ENCODE measurements at regions not wholly inside any gene's neighbourhood (a gene's known extent, or its start where the extent isn't known, plus 50 kb on each side); places are given as distances from the start of the nearest gene placed in this dataset.

DNA sequence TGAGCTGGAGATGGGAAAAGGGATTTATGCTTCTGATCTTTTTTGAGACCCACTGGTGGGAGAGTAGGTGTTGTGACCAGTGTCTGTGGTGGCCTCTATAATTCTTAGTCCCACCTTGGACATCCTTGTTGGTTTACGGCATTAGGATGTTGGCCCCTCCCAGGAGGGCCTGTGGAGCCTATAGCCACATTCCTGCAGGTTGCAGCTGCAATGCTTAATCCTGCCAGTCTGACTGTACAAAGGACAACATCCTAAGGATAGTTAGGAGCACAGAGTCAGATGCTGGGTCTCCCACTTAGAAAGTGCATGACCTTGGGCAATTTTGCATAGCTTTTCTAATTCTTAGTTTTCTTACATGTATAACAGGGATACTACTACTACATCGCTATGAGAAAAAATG is 150.9 kb upstream of the SLC38A2 start:
- Histone ChIP-seq H3K4me1 (replicated peaks in 1 of 4; ENCODE audit: control insufficient read depth in 3 of 4, insufficient read depth in 4 of 4, low read length in 3 of 4) (peaks cover 0 to 3% (median 0%) of the 10 kb centered on the region in 4 experiments; a peak in 1 of 7 replicates), H4K5ac (ENCODE audit: insufficient read length, low read depth, low read length) (no peak overlapping the region), H3K4ac (replicated peaks; ENCODE audit: insufficient read length, low read depth, low read length) (no peak overlapping the region), H3K27me3 (replicated peaks in 1 of 4; ENCODE audit: control insufficient read depth in 3 of 4, extremely low read depth in 1 of 4, insufficient read depth in 3 of 4, low read length in 3 of 4) (no peaks in the 10 kb centered on the region), H3K79me2 (ENCODE audit: control insufficient read depth in 1 of 2, insufficient read depth in 2 of 2, low read length in 2 of 2) (no peaks in the 10 kb centered on the region), H3K9ac (replicated peaks in 1 of 4; ENCODE audit: extremely low read depth in 1 of 4, low read depth in 3 of 4, low read length in 3 of 4) (no peak overlapping the region), H3K4me3 (ENCODE audit: extremely low read depth in 1 of 4, insufficient read depth in 2 of 4, low read depth in 3 of 4, low read length in 4 of 4) (no peak overlapping the region), H3K56ac (replicated peaks; ENCODE audit: insufficient read length, low read depth, low read length) (no peak overlapping the region), H2BK120ac (replicated peaks; ENCODE audit: low read depth, low read length) (no peak overlapping the region), H3K4me2 (ENCODE audit: insufficient read depth in 1 of 2, low read depth in 2 of 2, low read length in 2 of 2) (no peak overlapping the region), H3K14ac (ENCODE audit: insufficient read length) (no peak overlapping the region), H3K27ac (ENCODE audit: low read depth, low read length) (no peak overlapping the region), H2BK15ac (ENCODE audit: low read length) (no peak overlapping the region), H4K91ac (replicated peaks; ENCODE audit: insufficient read length, low read length) (no peak overlapping the region), H3K18ac (ENCODE audit: extremely low read depth, low read length) (no peak overlapping the region), H2BK5ac (ENCODE audit: low read depth, low read length) (no peak overlapping the region), H3K36me3 (ENCODE audit: control insufficient read depth in 2 of 4, insufficient read depth in 4 of 4, low read length in 3 of 4) (no peaks in the 10 kb centered on the region), H2AK5ac (ENCODE audit: low read depth, low read length) (no peak overlapping the region; the same call in 1 of the 2 replicates), H4K20me1 (replicated peaks in 1 of 2; ENCODE audit: control insufficient read depth in 1 of 2, insufficient read depth in 2 of 2, low read length in 2 of 2) (no peaks in the 10 kb centered on the region), H2BK20ac (ENCODE audit: low read length) (no peak overlapping the region), H3K9me3 (ENCODE audit: insufficient read depth in 2 of 2, low read depth in 1 of 2, low read length in 1 of 2) (0 out of 4 replicates have a peak, but pooled peaks cover 0 to 2% of the 10 kb centered on the region in 2 experiments), H3K79me1 (ENCODE audit: low read depth, low read length) (no peaks in the 10 kb centered on the region), H4K8ac (ENCODE audit: extremely low read depth, insufficient read depth, low read length) (no peak overlapping the region), H2AFZ (ENCODE audit: low read length) (no peak overlapping the region), H3K23me2 (ENCODE audit: low read depth, low read length) (no peaks in the 10 kb centered on the region), H3K23ac (ENCODE audit: insufficient read length) (no peak overlapping the region), H2BK12ac (ENCODE audit: low read depth, low read length) (no peak overlapping the region)
- CTCF ChIA-PET (ENCODE audit: partially characterized antibody) = interaction anchor here (0.6 to 1.6 kb wide), 4 partner anchors 16 to 241 kb away, joined by 3 to 5 read pairs (median 3); no protein-coding TSS in a partner anchor
- TF ChIP-seq CREB1 (IDR thresholded peaks at IDR 0.05) = no peak
- no peak for FAIRE-seq
- POLR2A ChIA-PET (ENCODE audit: partially characterized antibody) = no interaction called here
- 87% methylated on average over 2 of the region's 2 CpGs; no CpG with 5 or more reads in 1 of the 2 experiments for WGBS, 2 experiments (ENCODE audit: extremely low coverage in 1 of 2, insufficient coverage in 1 of 2, insufficient read length in 1 of 2, insufficient replicate concordance in 2 of 2, low coverage in 1 of 2, low lambda C conversion rate in 2 of 2, missing lambda C conversion rate in 1 of 2)
- DNase-seq (ENCODE audit: low read depth in 1 of 2, low spot score in 2 of 2) = no peak
